Activated CD4-positive, CD25-positive, alpha-beta regulatory T cell treated with anti-CD3 and anti-CD28 coated beads, Interleukin-2, amount 50 U/mL, for 16 hours (primary cell): ENCODE measurements at regions not wholly inside any gene's neighbourhood (a gene's known extent, or its start where the extent isn't known, plus 50 kb on each side); places are given as distances from the start of the nearest gene placed in this dataset.
A peak's percentile ranks its signal among the peaks of the same experiment; 100 is the strongest.

ENCODE experiments used
- DNase-seq: peaks from one replicate; pipeline ENCODE4 v3.0.0-alpha.2; 2020; ENCODE audit warnings: low read depth, low spot score

DNA sequence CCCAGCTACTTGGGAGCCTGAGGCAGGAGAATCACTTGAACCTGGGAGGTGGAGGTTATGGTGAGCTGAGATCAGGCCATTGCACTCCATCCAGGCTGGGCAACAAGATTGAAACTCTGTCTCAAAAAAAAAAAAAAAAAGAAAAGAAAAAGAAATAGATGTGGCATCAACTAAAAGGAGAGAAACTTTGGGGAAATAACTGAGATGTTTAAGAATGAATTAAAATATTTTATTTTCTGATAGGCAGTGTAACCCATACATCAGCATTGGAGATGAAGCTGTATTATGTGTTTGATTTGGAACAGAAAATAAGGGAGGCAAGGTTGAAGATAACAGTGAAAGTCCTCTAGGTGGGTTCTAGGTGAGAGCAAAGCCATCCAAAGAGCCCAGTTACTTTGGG lies 110.7 kb upstream of the HNRNPA3 start:
- no peak for DNase-seq

DNA sequence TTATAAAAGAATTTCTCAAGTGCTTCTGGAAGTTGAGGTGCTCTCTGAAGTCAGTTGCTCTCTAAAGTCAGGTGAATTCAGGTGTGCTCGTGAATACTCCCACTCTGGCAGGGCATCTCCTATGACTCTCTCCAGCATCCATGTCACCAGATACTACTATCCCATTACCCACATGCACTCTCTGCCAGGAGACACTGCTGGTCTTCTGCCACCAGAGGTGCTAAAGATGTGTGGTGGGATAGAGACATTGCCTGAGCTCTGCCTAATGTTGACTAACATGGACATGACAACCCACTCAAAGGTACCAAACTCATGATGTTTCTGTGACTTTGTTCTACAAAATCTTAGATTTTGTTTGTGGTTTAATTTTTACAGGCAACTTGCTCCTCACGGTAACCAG lies 106.4 kb upstream of the HNRNPA3 start:
- no peak for DNase-seq

DNA sequence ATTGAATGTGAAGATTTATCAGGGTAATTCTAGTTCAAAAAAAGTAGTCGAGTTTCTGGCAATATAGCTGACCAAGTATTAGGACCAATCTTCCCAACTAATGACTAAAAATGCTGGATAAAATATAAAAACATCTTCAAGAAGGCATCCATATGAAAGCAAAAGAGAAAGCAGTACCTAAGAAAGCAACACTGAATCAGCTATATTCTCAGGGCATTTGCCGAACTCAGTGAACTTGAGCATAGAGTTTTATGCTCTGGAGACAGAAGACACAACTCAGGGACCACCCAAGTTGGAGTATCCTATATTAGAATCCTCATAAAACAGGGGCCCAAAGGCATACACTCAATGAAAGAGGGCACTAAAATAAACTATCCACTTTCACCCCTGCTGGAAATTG lies 103.7 kb upstream of the HNRNPA3 start:
- no peak for DNase-seq

DNA sequence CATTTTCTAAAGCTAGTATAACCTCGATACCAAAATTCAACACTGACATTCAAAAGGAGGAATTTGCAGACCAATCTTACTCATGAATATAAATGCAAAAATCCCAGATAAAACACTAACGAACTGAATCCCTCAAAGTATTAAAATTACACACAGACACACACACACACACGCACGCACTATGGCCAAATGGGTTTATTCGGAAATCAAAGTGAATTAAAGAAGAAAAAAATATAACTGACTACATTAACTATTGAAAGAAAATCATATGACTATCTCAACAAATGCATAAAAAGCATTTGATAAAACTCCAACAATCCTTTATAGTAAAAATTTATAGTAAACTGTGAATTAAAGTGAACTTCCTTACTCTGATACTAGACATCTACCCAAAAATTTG lies 97.9 kb upstream of the HNRNPA3 start:
- DNase-seq, result no peak

DNA sequence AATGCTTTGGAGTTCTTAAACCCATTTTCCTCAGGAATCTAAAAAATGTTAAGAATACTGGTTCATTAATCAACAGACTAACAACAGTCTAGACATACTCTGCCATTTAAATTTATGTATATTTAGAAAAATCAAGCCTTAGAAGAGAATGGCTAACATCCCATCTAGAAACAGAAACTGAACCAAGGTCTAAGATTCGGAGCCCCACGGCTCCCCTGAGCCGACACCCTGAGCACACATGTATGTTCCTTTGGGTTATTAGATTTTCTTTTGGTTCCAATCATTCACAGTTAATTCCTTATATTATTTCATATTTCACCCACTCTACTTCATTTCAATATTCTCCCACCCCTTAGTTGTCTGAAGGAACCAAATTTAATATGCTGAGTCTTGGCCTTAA lies 94.8 kb upstream of the HNRNPA3 start:
- DNase-seq, result no peak

DNA sequence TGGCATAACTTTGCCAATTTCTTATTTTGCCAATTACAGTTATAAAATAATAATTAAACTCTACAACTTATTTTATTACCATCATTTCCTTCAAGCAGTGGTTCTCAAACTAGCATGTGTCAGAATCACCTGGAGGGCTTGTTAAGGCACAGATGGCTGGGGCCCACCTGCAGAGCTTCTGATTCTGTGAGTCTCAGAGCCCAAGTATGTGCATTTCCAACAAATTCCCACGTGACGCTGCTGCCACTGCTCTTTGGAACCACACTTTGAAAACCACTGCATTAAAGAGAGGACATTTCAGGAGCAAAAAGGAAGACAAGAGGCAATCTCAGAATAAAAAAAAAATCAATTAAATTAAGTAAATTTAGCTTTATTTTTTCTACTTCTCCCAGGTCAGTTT lies 94.0 kb upstream of the HNRNPA3 start:
- no peak for DNase-seq

DNA sequence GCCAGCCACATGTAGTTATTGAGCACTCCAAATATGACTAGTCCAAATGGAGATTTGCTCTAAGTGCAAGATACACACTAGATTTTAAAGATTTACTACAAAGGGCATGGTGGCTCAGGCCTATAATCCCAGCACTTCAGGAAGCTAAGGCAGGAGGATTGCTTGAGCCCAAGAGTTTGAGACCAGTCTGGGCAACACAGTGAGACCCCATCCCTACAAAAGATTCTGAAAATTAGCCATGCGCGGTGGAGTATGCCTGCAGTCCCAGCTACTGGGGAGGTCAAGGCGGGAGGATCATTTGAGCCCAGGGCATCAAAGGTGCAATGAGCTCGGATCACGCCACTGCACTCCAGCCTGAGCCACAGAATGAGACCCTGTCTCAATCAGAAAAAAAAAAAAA lies 93.5 kb upstream of the HNRNPA3 start:
- DNase-seq, result no peak

DNA sequence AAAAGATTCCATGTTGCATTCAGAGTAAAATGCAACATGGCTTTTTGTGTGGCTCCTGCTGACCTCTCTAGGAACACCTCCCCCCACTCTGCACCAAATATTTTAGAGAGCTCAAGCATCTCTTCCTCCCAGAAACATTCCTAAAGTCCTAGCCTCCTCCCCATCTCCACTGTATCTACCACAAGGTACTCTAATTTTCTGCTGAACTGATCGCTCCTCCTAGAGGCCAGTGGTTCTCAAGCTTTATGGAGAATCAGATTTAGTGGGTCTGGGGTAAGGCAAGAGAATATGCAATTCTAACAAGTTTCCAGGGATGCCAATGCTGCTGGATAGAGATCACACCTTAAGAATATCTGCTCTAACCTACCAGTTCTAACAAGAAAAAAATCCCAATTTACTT lies 89.5 kb upstream of the HNRNPA3 start:
- no peak for DNase-seq

DNA sequence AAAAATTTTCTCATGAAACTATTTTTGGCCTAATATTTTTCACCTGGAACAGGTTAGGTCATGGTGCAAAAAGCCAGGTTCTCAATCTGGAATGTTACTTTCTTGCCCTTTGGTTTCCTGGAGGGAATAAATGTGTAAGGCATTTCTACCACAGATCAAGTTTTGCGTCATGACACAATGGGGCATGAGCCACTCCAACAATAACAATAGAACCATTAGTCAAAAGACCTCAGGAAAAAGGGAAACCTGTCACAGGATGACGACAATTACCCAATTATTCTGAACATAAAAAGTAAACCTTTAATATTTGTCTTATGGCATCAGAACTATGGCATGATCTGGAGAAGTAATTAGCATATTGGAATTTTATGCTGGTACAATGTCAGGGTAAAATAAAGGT lies 88.2 kb upstream of the HNRNPA3 start:
- DNase-seq, result no peak

DNA sequence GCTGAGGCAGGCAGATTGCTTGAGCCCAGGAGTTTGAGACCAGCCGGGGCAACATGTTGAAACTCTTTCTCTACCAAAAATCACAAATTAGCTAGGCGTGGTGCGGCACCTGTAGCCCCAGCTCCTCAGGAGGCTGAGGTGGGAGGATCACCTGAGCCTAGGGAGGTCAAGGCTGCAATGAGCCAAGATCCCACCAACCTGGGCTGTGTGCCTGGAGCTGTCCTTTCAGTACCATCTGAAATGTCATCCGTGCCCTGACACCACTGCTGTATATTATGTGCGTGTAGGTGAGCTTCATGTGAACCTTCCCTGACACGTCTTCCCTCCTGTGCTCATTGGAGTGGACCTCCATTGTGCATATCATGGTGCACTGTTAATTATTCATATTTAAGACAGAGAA lies 84.8 kb upstream of the HNRNPA3 start:
- DNase-seq, result no peak

DNA sequence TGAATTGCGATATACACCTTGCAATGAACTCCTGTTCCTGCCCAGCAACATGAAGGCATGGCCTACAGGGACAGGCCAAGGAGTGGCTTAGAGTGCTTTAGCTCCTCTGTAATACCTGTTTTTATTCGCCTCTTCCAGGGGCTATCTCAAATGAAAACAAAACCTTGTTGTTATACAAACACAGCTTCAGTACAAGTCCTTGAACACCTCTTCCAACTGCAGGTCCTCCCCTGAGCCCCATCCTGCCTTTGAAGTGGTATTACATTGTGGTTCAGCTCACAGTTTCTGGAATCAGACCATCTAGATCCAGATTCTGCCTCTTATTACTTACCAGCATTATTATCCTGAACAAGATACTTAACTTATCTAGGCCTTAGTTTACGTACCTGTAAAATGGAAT lies 83.0 kb upstream of the HNRNPA3 start:
- no peak for DNase-seq

DNA sequence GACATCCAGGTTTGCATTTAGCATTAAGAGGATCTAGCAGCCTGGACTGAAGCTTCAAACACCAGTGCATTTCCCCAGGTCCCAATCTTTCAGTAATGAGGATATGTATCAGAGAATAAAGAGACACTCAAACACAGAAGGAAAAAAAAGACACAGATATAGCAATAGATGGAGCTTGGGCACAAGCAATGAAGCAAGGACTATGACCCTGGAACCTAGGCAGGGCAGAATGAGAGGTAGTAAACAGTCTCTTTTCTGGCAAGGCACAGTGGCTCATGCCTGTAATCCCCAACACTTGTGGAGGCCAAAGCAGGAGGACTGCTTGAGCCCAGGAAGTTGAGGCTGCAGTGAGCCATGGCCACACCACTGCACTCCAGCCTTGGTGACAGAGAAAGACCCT lies 80.7 kb upstream of the HNRNPA3 start:
- DNase-seq, result no peak

DNA sequence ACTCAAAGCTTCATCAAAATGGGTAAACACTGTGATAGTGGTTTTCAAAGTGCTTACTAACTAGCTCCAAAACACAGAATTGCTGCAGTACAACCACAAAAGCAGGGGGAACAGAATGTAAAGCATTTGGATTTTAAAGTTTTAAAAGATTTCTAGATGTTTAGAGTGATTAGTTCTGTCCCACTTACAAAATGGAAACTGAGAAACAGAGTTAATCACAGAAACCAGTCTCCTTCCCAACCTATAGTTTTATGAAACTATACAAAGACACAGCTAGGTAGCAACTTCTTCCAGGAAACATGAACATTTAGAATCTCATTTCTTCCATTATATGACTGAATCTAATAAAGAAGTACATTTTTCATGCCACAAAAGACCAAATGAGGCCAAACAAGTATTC lies 73.8 kb upstream of the HNRNPA3 start:
- no peak for DNase-seq

DNA sequence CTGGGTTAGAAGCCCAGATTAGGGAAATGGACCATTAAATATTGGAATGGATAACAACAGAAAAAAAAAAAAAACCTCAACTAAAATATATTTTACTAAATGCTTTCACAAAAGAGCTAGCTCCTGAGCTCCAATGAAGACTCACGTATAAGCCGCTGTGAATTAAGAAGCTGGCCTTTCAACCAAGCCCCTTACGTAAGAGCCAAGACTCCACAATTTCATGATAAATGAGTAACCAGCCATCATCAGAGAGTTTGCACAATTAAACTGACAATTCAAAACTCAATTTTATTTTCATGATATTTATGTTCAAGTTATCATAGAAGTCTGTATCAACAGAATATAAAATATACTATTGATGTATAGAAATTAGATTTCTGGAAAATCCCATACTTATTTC lies 70.7 kb upstream of the HNRNPA3 start:
- no peak for DNase-seq

DNA sequence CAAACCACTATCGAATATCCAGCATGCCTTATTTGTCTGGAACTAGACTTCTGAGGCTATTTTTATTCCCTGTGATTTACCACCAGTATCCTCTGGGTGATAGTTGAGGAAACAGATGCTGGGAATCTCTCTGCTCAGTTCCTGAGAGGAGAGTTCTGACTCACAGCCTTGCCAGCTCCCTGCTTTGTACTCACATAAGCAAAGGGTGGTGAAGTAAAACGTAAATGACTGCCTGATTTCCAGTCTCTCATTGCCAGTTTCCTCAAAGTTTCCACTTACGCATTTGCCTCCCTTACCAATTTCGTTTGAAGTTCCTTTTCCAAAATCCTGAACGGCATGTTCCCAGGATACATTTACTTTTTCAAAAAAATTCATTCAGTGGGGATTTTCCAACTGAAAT lies 69.2 kb upstream of the HNRNPA3 start:
- DNase-seq, result no peak

DNA sequence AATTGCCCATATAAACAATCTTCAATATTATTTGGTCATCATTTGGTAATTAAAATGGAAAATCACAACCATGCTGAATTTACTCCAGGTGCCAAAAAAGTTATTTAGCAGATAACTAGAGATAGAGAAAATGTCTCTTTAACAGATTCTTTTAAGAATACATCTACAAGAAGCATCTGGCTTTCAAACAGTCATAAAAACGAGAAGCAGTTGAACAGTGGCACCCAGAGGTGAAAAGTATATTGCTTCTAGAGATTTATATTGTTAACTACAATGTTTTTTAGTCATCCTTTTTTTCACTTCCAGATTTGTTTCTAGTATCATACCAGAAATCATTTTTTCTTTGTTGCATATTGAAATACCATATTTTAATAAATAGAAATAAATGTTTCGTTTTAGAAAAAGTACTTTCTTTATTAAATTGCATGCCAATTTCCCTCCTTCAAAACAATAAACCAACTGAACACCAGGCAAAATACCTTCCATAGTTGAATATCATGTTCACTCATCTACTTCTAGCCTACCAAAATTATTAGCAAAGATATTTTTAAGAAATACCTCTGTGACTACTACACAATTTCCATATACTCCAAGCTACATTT lies 65.4 kb upstream of the HNRNPA3 start:
- no peak for DNase-seq

DNA sequence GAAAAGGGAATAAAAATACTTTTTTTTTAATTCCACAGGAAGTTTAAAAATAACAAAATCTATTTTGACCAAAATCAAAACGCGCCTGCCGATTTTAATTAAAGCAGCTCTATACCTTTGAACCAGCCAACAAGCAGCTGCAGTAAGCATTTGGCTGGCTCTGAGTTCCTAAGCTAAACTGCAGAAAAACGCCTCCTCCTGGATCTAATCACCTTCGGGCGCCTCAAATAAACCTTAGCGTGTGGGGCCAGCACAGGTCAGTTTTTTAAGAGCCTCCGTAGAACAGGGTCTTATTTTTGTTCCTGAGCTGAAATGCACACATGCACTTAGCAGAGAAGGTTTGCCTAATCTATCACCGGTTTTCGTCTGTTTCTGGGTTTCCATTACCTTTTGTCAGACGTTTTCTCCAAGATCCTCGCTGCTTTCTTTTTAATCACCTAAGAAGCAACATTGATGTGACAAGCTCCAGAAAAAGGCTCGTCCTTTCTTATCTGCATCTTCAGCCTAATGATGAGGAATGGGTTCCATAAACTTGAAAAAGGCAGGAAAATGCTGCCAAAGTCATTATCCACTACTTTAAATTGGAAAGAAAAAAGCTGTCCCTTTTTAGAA lies 64.7 kb upstream of the HNRNPA3 start:
- no peak for DNase-seq

DNA sequence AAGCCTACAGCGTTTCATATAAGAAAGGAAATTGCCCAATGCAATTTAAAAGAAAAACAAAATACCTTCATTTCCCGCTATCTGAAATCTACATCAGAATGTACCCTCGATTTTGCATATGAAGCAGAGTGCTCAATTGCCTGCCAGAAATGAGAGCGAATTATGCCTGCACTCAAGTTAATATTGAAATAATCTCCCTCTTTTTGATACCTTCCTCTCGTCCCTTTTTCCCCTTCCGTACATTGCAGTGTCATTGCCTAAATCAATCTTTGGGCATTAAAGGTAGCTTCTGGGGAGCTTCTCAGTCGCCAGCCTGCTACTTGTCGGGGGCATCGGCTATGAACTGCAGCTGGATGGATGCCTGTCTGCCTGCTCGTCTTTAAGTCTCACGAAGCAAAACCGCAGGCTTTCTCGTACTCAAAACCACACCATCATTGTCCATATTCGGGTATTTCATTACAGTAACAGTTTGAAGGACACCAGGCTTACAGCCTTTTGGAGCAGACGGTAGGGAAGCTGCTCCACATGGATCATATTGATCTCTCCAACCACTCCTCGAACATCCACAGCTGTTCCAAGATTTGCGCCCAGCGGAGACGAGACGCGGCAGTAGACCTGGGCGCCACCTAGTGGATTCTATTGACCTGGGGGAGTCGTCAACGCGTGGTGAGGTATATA lies 64.0 kb upstream of the HNRNPA3 start:
- DNase-seq, result peak; percentile 50

DNA sequence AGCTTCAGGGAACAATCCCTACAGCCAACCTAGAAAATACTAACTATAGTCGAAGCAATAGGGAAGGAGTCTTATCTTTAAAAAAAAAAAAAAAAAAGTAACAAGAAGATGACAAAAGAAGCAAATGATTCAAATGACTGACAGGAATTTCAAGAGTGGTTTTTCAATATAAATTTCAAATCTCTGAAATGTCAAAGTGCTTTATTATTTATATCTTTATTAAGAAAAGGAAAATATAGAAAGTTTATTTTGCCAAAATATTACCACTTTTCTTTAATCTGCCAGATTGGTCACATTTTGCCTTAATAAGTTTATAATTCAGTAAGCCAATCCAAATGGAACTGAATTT lies 63.5 kb upstream of the HNRNPA3 start:
- DNase-seq, result no peak

DNA sequence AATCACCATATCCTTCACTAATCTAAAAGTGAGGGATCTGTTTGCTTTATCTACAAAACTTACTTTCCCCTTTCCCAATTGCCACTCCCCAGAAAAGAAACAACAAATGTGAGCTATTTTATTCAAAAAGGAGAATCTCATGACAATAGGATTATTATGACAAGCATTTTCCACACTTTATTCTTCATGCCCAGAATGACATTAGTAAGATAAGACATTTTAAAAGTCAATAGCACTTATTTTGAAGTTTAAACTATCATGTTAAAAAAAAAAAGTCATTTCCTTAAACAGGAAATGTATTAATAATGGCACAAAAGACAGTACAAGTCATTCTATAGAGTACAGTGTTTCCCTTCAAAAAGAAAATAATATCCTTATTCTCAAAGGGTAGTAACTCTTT lies 58.8 kb upstream of the HNRNPA3 start:
- DNase-seq, result no peak

DNA sequence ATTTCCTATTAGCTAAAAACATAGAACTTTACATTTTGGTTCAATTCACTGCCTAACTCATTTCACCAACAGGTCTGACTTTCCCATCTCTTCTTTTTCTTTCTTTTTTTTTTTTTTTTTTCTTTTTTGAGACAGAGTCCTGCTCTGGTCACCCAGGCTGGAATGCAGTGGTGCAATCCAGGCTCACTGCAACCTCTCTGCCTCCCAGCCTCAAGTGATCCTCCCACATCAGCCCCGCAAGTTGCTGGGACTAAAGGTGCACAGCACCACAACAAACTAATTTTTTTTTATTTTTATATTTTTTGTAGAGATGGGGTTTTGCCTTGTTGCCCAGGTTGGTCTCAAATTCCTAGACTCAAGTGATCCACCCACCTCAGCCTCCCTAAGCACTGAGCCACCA lies 57.8 kb upstream of the HNRNPA3 start:
- no peak for DNase-seq

DNA sequence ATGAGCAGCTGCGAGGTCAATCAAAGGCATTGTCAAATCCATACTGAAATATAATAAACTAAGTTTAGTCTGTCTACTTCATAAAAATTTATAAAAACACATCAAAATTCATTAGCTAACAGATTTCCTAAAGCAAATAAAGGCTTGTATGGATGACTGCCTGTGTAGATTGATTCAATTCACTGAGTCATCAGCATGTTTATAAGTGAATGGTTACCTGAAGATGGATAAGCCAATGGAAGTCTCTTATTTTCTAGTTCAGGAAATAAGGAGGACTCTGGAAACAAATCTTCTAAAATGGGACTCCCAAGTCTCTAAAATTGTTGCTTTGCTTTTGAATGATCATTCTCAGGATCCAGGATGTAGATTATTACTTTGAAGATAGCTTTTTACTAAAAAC lies 57.0 kb upstream of the HNRNPA3 start:
- no peak for DNase-seq

DNA sequence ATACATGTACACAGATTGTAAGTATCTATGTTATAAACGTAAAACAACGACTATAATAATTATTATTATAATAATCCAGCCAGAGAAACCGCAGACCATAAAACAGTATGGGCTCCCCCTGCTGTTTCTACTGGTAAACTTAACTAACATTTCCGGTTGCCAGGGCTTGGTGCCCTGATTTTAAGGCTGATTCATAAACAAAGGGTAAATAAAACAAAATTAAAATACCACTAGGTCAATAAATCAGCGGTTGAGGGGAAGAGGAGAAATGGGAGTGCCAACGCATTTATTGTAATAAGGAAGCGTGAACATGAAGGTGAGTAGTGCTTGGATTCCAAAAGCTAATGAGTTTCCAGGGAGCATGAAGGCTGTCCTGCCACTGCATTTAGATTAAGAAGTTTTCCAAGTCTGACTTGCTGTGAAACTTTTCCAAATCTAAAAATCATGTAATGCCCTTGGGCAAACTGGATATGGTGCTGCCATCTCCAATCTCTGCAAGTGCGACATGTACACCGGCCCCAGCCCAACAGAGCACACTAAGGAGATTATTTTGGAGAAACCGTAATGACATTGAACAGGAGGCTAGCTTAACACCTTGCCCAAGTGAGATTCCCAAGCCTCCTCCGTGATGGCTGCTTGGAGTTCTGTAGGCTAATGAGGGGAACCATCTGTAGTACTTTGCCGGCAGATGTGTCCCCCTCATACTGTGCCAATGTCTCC lies 50.7 kb upstream of the HNRNPA3 start:
- DNase-seq, result no peak
